ENCODE measurements at regions not wholly inside any gene's neighbourhood (a gene's known extent, or its start where the extent isn't known, plus 50 kb on each side); places are given as distances from the start of the nearest gene placed in this dataset.
"Not testable (repeated sequence)": the region's sequence is repeated elsewhere in the genome, so short reads cannot be mapped to it uniquely, and the experiment has no call there.

DNA sequence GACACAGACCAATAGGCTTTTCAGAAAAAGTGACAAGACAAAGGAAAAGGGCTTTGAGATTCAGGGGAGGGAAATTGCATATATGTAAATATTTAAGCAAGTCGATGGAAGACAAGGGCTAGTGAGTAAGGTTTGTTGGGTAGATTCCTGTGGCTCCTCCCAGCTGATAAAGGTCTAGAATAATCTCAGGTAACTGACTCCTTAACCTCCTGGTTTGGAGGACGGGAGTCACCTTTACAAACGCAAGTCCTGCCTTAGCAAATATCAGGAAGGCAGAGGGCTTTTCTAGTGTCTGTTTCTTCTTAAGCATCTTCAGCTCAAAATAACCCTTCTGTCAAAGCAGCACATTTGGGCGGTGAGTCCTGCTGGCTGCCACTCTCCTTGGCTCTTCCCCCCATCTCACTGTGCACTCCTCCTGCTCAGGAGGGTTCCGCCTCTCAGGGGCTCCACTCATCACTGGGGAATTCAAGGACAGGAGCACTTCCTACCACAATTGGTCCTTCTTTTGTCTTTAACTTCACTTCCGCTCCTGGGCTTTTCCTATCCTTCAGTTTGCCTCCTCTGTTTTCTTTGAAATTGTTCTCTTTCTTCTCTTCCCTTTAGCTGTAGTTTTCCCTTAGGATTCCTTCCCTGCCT is 496.3 kb upstream of the KLF6 start:
- TF ChIP-seq CTCF (IDR thresholded peaks at IDR 0.05; ENCODE audit: low read depth, low read length), result no peak
- no peak for DNase-seq (ENCODE audit: extremely low read depth, low read depth)

- TF ChIP-seq CTCF (IDR thresholded peaks at IDR 0.05; ENCODE audit: low read depth, low read length), result no peak
- peak; percentile 66 for DNase-seq (ENCODE audit: extremely low read depth, low read depth)
These were observed 495.6 kb upstream of the KLF6 start for GRCh38 chr10:4280461-4281189.

GRCh38 chr10:4279655-4280054 is 494.6 kb upstream of the KLF6 start:
- TF ChIP-seq CTCF (IDR thresholded peaks at IDR 0.05; ENCODE audit: low read depth, low read length), result no peak
- DNase-seq (ENCODE audit: extremely low read depth, low read depth), result no peak

GRCh38 chr10:4278186-4278585 is 493.2 kb upstream of the KLF6 start:
- TF ChIP-seq CTCF (IDR thresholded peaks at IDR 0.05; ENCODE audit: low read depth, low read length), result no peak
- no peak for DNase-seq (ENCODE audit: extremely low read depth, low read depth)

GRCh38 chr10:4276151-4276550 is 491.1 kb upstream of the KLF6 start:
- DNase-seq (ENCODE audit: extremely low read depth, low read depth), result no peak
- TF ChIP-seq CTCF (IDR thresholded peaks at IDR 0.05; ENCODE audit: low read depth, low read length), result no peak

DNA sequence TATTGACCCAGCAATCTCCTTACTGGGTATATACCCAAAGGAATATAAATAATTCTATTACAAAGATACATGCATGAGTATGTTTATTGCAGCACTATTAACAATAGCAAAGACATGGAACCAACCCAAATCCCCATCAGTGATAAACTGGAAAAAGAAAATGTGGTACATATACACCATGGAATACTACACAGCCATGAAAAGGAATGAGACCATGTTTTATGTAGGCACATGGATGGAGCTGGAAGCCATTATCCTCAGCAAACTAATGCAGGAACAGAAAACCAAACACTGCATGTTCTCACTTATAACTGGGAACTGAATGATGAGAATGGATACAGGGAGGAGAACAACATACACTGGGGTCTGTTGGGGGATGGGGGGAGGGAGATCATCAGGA is 489.7 kb upstream of the KLF6 start:
- not testable (repeated sequence) for DNase-seq (ENCODE audit: extremely low read depth, low read depth)

DNA sequence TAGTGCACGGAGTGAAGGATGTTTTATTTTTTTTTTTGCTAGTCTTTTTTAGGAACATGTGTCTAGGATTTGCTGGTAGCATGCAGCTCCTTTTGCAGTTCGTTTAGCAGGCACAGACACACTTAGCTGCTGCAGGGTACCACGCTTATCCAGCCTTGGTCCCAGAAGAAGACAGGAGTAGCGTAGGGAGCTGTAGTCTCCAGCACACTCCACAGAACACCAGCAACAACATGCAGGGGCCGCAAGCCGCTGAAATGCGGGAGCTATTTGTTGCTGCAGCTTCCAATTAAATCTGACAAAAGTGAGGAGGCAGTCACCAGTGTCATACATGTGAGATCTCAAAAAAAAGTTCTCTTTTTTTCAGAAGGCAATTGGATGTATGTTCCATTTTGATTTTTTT is 486.2 kb upstream of the KLF6 start:
- DNase-seq (ENCODE audit: extremely low read depth, low read depth), result no peak
- TF ChIP-seq CTCF (IDR thresholded peaks at IDR 0.05; ENCODE audit: low read depth, low read length), result no peak

DNA sequence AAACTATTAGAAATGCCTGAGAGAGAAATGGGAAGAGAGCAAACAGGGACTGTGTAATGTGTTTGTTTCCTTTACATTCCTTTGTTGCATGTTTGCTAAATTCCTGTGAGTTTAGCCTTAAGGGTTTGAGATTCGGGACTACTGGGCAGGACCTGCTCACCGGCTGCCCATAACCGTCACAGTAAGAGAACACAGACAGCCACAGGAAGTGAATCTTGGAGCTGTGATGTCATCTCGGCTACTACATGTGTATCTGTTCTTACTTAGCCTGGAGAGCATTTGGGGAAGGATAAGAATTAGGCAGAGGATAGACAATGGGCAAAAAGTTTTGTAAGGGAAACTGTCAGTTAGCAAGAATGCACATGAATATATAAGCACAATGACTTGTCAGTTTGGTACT is 485.1 kb upstream of the KLF6 start:
- DNase-seq (ENCODE audit: extremely low read depth, low read depth), result peak; percentile 63
- TF ChIP-seq CTCF (IDR thresholded peaks at IDR 0.05; ENCODE audit: low read depth, low read length), result no peak

DNA sequence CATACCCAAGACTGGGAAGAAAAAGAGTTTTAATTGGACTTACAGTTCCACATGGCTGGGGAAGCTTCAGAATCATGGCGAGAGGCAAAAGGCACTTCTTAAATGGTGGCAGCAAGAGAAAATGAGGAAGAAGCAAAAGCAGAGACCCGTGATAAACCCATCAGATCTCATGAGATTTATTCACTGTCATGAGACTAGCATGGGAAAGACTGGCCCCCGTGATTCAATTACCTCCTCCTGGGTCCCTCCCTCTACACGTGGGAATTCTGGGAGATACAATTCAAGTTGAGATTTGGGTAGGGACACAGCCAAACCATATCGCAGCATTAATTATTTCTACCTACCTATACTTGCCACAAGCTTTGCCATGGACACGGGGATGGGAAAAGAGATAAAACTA is 483.5 kb upstream of the KLF6 start:
- DNase-seq (ENCODE audit: extremely low read depth, low read depth), result not testable (repeated sequence)

Measured in AG09319 (cell line).